HUES6 (cell line): ENCODE measurements at regions not wholly inside any gene's neighbourhood (a gene's known extent, or its start where the extent isn't known, plus 50 kb on each side); places are given as distances from the start of the nearest gene placed in this dataset.
A peak's percentile ranks its signal among the peaks of the same experiment; 100 is the strongest.

Experiments
- H3K27ac ChIP-seq: 2 replicates; pipeline ENCODE4 v1.7.0; 2013; ENCODE audit warnings: low read depth, mild to moderate bottlenecking, low read length, inconsistent platforms
- H3K27me3 ChIP-seq: 2 replicates; pipeline ENCODE4 v1.6.1; 2013; ENCODE audit warnings: low read length; ENCODE audit not compliant: control insufficient read depth, insufficient read depth
- H3K36me3 ChIP-seq: 2 replicates; pipeline ENCODE4 v1.6.1; 2013; ENCODE audit warnings: low read length; ENCODE audit not compliant: control insufficient read depth, insufficient read depth
- H3K4me1 ChIP-seq: 2 replicates; pipeline ENCODE4 v1.6.1; 2013; ENCODE audit warnings: low read length; ENCODE audit not compliant: control insufficient read depth, insufficient read depth
- H3K4me3 ChIP-seq: 2 replicates; pipeline ENCODE4 v1.5.1; 2013; ENCODE audit warnings: low read depth, low read length
- H3K9ac ChIP-seq: one replicate; pipeline ENCODE4 v1.6.1; 2013; ENCODE audit warnings: mild to moderate bottlenecking, low read length
- H3K9me3 ChIP-seq: 2 replicates; pipeline ENCODE4 v1.6.1; 2013; ENCODE audit warnings: low read depth, low read length; ENCODE audit not compliant: control insufficient read depth, insufficient read depth

- H3K9me3 ChIP-seq: no peaks in the 10 kb centered on the region
- H3K27ac ChIP-seq: no peak overlapping the region
- H3K27me3 ChIP-seq: peaks cover 8% of the 10 kb centered on the region
- no peak overlapping the region for H3K4me3 ChIP-seq
- H3K4me1 ChIP-seq: peaks cover 37% of the 10 kb centered on the region
- H3K36me3 ChIP-seq: no peaks in the 10 kb centered on the region
- no peak overlapping the region for H3K9ac ChIP-seq
Observed at GRCh38 chr1:209416039-209416438, 167.5 kb upstream of the CAMK1G start.

DNA sequence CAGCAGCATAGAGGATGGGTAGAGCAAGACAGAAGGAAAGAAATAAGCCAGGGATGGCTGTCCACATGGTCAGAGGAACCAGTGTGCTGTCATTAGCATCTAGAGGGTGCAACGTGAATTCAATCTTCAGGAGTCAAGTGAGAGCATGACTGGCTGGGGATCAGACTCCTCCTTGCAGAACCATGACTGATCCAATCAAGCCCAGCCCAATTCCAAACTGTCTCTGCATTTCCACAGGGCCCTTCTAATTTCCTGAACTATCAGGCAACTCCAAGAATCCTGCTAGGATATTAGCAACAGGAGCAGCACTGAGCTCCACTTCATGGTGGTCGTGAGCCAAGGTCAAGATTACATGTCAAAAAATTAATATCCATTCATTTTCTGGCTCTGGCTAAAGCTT, 166.8 kb upstream of the CAMK1G start:
- H3K4me1 ChIP-seq: peaks cover 37% of the 10 kb centered on the region
- no peak overlapping the region for H3K4me3 ChIP-seq
- H3K27ac ChIP-seq: no peak overlapping the region
- H3K36me3 ChIP-seq: no peaks in the 10 kb centered on the region
- H3K9ac ChIP-seq: no peak overlapping the region
- peaks cover 8% of the 10 kb centered on the region for H3K27me3 ChIP-seq
- H3K9me3 ChIP-seq: no peaks in the 10 kb centered on the region

GRCh38 chr1:209417761-209418160, 165.8 kb upstream of the CAMK1G start:
- peaks cover 8% of the 10 kb centered on the region for H3K27me3 ChIP-seq

DNA sequence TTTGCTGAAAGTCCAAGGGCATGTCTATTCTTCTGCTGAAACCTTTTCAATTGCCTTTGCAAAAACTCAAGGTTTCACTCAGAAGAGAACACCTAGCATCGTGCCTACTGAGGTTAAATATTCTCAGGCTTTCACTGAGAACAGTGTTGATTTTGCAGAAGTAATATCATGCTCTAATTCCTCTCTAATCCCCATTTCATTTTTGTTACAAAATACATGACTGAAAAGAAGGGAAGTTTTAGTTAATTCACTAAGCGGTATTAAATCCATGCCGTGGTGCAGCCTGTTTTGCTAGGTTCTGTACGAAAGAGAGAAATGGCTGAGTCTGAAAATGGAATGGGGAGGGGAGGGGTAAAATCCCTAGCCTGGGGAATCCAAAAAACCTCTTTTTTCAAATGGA, 163.2 kb upstream of the CAMK1G start:
- H3K4me1 ChIP-seq: peaks cover 49% of the 10 kb centered on the region
- no peak overlapping the region for H3K4me3 ChIP-seq
- H3K27me3 ChIP-seq: peaks cover 6% of the 10 kb centered on the region
- no peaks in the 10 kb centered on the region for H3K36me3 ChIP-seq
- no peak overlapping the region for H3K9ac ChIP-seq
- H3K27ac ChIP-seq: no peak overlapping the region
- H3K9me3 ChIP-seq: no peaks in the 10 kb centered on the region

More at GRCh38 chr1:209417761-209418160, 165.8 kb upstream of the CAMK1G start:
- no peak overlapping the region for H3K9ac ChIP-seq
- H3K36me3 ChIP-seq: no peaks in the 10 kb centered on the region
- H3K27ac ChIP-seq: no peak overlapping the region
- peaks cover 41% of the 10 kb centered on the region for H3K4me1 ChIP-seq
- no peak overlapping the region for H3K4me3 ChIP-seq
- H3K9me3 ChIP-seq: no peaks in the 10 kb centered on the region

DNA sequence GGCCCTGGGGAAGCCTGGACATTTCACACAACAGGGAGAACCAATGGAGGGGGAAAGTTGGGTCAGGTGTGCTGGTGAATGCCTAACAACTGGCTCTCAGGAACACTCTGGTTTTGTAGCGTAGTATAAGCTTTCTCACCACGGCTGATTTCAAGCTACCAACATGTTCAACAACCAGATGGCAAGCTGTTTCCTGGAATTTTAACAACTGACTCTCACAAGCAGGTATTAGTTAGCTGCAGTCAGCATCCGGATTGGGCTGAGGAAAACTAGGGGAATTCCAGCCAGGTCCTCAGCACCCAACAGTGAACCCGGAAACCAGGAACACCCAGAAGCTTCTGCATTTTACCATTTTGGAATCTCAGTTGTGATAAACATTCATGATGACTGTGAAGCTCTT, 162.3 kb upstream of the CAMK1G start:
- Histone ChIP-seq H3K9me3 (no peaks in the 10 kb centered on the region), H3K4me3 (no peak overlapping the region), H3K27me3 (peaks cover 4% of the 10 kb centered on the region), H3K27ac (no peak overlapping the region), H3K36me3 (no peaks in the 10 kb centered on the region), H3K4me1 (peaks cover 45% of the 10 kb centered on the region), H3K9ac (no peak overlapping the region)

DNA sequence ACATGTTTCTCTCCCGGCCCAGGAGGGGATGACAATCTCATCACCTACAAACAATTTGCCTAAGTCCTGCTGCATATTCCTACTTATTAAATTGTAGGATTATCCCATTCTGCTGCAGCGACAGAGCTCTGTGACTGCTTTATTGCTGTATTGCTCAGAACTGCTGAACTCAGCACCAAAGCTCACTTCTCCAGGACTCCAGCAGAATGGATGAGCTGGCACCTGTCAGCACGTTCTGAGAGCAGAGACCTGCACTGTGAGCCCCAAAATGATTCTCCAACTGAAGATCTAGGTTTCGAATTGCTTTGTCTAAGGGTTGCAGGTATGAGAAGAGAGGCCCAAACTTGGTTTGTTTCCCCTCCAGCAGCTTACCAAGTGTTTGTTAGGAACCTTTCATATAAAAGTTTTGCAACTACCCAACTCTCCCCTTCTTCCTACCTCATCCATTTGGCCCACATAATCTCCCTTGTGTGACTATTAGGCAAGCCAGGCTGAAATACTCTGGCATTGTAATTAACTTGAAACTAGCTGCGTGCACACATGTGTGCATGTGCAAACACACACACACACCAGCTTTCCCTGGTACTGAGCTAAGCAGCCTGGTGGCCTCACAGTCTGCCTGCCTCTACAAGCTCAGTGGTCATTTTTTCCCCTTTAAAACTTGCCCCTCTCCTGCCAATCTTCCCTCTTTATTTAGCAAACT, 161.4 kb upstream of the CAMK1G start:
- no peak overlapping the region for H3K9ac ChIP-seq
- no peaks in the 10 kb centered on the region for H3K27me3 ChIP-seq
- no peak overlapping the region for H3K4me3 ChIP-seq
- H3K9me3 ChIP-seq: no peaks in the 10 kb centered on the region
- H3K36me3 ChIP-seq: no peaks in the 10 kb centered on the region
- H3K4me1 ChIP-seq: peaks cover 44% of the 10 kb centered on the region
- H3K27ac ChIP-seq: no peak overlapping the region

DNA sequence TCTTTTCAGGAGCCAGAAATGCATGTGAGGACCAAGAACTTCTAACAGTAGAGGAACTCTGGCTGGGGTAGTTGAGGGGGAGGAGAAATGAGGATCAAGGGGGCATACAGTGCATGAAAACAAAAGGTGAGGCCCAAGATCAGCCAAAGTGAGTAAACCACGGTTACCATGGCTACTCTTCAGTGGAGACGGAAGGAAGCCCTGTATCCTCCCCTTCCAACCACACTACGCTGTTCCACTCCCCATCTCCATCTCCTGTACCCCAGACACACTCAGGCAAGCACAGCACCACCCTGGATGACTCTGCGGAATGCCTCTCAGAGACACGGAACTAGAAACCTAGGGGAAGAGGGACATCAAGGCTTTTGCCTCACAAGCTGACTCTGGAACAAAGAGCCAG, 157.6 kb upstream of the CAMK1G start:
- no peak overlapping the region for H3K4me3 ChIP-seq
- H3K27ac ChIP-seq: no peak overlapping the region
- no peak overlapping the region for H3K9ac ChIP-seq
- H3K4me1 ChIP-seq: peaks cover 58% of the 10 kb centered on the region
- no peaks in the 10 kb centered on the region for H3K27me3 ChIP-seq
- peaks cover 11% of the 10 kb centered on the region for H3K36me3 ChIP-seq
- no peaks in the 10 kb centered on the region for H3K9me3 ChIP-seq

- Histone ChIP-seq H3K9me3 (no peaks in the 10 kb centered on the region), H3K27ac (peak overlapping the region; percentile 64; the same call in 1 of the 2 replicates), H3K27me3 (no peaks in the 10 kb centered on the region), H3K4me1 (peaks cover 58% of the 10 kb centered on the region), H3K4me3 (no peak overlapping the region), H3K9ac (peak overlapping the region; percentile 79), H3K36me3 (peaks cover 24% of the 10 kb centered on the region)
Observed at GRCh38 chr1:209427277-209427676, 156.2 kb upstream of the CAMK1G start.

- Histone ChIP-seq H3K4me1 (peaks cover 60% of the 10 kb centered on the region), H3K27me3 (no peaks in the 10 kb centered on the region), H3K9ac (peak overlapping the region; percentile 79), H3K36me3 (peaks cover 25% of the 10 kb centered on the region), H3K9me3 (no peaks in the 10 kb centered on the region), H3K4me3 (peak overlapping the region; percentile 69), H3K27ac (peak overlapping the region; percentile 64)
Observed at GRCh38 chr1:209427811-209428210, 155.7 kb upstream of the CAMK1G start.

DNA sequence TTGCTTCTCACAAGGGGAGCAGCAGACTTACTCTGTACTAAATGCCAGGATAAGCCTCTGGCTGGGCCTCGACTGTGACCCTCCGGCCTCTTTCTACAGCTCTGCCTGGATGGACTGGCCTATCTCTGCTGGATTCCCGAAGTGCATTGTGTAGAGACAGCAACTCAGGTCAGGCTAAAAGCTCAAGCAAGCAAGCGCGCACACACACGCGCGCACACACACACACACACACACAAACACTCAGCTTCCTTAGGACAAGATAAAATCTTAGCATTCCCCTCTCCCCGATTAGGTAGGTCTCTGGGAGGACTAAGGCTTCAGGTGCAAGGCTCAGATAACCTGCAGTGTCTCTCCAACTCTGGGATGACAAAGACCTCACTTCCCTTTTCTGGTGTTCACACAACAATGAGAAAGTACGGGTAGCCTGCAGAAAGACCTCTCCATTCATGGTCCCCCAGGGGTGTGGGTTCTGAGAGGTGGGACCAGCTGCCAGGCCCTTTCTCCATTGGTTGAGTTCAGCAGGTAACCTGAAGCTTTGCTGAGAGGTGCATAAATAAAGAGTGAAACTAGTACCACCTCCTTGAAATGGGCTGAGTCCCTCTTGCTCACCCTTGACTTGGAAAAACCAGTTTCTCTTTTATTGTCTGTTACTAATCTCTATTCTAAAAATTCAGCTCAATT, 155.1 kb upstream of the CAMK1G start:
- H3K4me1 ChIP-seq: peaks cover 65% of the 10 kb centered on the region
- H3K36me3 ChIP-seq: peaks cover 25% of the 10 kb centered on the region
- peak overlapping the region; percentile 79 for H3K9ac ChIP-seq
- peak overlapping the region; percentile 64 for H3K27ac ChIP-seq
- H3K4me3 ChIP-seq: peak overlapping the region; percentile 69
- H3K27me3 ChIP-seq: no peaks in the 10 kb centered on the region
- no peaks in the 10 kb centered on the region for H3K9me3 ChIP-seq

DNA sequence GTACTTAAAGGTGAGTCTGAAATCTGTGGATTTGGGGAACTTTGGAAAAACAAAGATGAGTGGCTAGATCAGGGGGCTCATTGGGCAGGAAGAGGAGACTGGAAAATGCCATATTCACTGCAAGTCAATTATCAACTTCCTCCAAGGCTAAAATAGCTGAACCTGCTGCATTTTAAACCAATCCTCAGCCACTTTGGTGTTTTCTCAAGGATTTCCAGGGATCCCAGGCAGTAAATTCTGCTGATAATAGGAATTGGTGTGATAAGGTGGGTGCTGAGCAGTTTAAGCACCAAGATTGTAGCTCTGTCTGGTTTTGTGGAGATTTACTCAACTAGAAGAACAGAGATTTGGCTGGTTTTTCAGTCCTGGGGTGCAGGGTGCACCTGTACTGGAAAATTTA, 153.9 kb upstream of the CAMK1G start:
- Histone ChIP-seq H3K36me3 (peaks cover 25% of the 10 kb centered on the region), H3K4me1 (peaks cover 70% of the 10 kb centered on the region), H3K9me3 (no peaks in the 10 kb centered on the region), H3K27ac (peak overlapping the region; percentile 64; the same call in 1 of the 2 replicates), H3K27me3 (no peaks in the 10 kb centered on the region), H3K4me3 (peak overlapping the region; percentile 69), H3K9ac (peak overlapping the region; percentile 79)
